SK-N-SH (cell line): ENCODE measurements at regions not wholly inside any gene's neighbourhood (a gene's known extent, or its start where the extent isn't known, plus 50 kb on each side); places are given as distances from the start of the nearest gene placed in this dataset.

Experiments
- CTCF ChIP-seq: fragments of 200-600 bp; sonication (generic); IDR thresholded peaks from 2 replicates; pipeline ENCODE4 v1.6.1; 2017; ENCODE audit warnings: antibody characterized with exemption, mild to moderate bottlenecking, moderate library complexity
- EP300 ChIP-seq, 2 experiments: IDR thresholded peaks; 2 replicates each; pipeline versions ENCODE4 v1.4.0 to v1.6.1; 2012; ENCODE audit warnings: borderline replicate concordance in 1 of 2, low read depth in 1 of 2, low read length in 1 of 2
- EZH2phosphoT487 ChIP-seq: fragments of 200-600 bp; sonication (generic); IDR thresholded peaks from 2 replicates; pipeline ENCODE4 v1.6.1; 2017; ENCODE audit warnings: low read depth, mixed run types, mild to moderate bottlenecking, antibody characterized with exemption, moderate library complexity, borderline replicate concordance
- GABPA ChIP-seq: IDR thresholded peaks from 2 replicates; pipeline ENCODE4 v1.4.0; 2012; ENCODE audit warnings: low read depth, mild to moderate bottlenecking
- JUND ChIP-seq: IDR thresholded peaks from 2 replicates; pipeline ENCODE4 v1.4.0; 2012
- MAX ChIP-seq: IDR thresholded peaks from 2 replicates; pipeline ENCODE4 v1.4.0; 2012; ENCODE audit warnings: low read depth
- POLR2AphosphoS5 ChIP-seq: IDR thresholded peaks from 2 replicates; pipeline ENCODE4 v1.6.1; 2012; ENCODE audit warnings: low read depth, low read length
- RCOR1 ChIP-seq: fragments of 150-350 bp; IDR thresholded peaks from 2 replicates; pipeline ENCODE4 v1.6.1; 2017; ENCODE audit warnings: antibody characterized with exemption, low read length
- REST ChIP-seq: IDR thresholded peaks from 2 replicates; pipeline ENCODE4 v1.6.1; 2012; ENCODE audit warnings: mild to moderate bottlenecking, low read depth, low read length, moderate library complexity
- SMC3 ChIP-seq: IDR thresholded peaks from 2 replicates; pipeline ENCODE4 v1.6.1; 2012; ENCODE audit warnings: low read depth, low read length, improper control_type of control experiment
- TEAD4 ChIP-seq: IDR thresholded peaks from 2 replicates; pipeline ENCODE4 v1.4.0; 2012; ENCODE audit warnings: mild to moderate bottlenecking, borderline replicate concordance; ENCODE audit not compliant: insufficient read depth
- TF ChIP-seq, protein P1 (sequence below): IDR thresholded peaks from 2 replicates; pipeline ENCODE4 v1.4.0; 2012; ENCODE audit warnings: low read depth, borderline replicate concordance

GRCh38 chr6:139518556-139519091 lies 144.2 kb upstream of the CITED2 start:
- no peak for TF ChIP-seq CTCF
- TF ChIP-seq RCOR1: no peak
- TF ChIP-seq POLR2AphosphoS5: no peak
- TF ChIP-seq GABPA: no peak
- TF ChIP-seq JUND: no peak
- no peak for TF ChIP-seq MAX
- TF ChIP-seq EP300 (IDR thresholded peaks at IDR 0.05; ENCODE audit: borderline replicate concordance in 1 of 2, low read depth in 1 of 2, low read length in 1 of 2): no peak
- TF ChIP-seq, protein P1, sequence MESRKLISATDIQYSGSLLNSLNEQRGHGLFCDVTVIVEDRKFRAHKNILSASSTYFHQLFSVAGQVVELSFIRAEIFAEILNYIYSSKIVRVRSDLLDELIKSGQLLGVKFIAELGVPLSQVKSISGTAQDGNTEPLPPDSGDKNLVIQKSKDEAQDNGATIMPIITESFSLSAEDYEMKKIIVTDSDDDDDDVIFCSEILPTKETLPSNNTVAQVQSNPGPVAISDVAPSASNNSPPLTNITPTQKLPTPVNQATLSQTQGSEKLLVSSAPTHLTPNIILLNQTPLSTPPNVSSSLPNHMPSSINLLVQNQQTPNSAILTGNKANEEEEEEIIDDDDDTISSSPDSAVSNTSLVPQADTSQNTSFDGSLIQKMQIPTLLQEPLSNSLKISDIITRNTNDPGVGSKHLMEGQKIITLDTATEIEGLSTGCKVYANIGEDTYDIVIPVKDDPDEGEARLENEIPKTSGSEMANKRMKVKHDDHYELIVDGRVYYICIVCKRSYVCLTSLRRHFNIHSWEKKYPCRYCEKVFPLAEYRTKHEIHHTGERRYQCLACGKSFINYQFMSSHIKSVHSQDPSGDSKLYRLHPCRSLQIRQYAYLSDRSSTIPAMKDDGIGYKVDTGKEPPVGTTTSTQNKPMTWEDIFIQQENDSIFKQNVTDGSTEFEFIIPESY: no peak
- TF ChIP-seq EZH2phosphoT487: no peak
- TF ChIP-seq REST: no peak
- no peak for TF ChIP-seq TEAD4
- no peak for TF ChIP-seq SMC3
